NCI-H2171 treated with DMSO at 0.1 percent for 48 hours (cell line): ENCODE measurements at regions not wholly inside any gene's neighbourhood (a gene's known extent, or its start where the extent isn't known, plus 50 kb on each side); places are given as distances from the start of the nearest gene placed in this dataset.
A peak's percentile ranks its signal among the peaks of the same experiment; 100 is the strongest.

Source experiments
- DNase-seq: peaks from one replicate; lab custom pipeline; 2025; lab: John Stamatoyannopoulos, UW

DNA sequence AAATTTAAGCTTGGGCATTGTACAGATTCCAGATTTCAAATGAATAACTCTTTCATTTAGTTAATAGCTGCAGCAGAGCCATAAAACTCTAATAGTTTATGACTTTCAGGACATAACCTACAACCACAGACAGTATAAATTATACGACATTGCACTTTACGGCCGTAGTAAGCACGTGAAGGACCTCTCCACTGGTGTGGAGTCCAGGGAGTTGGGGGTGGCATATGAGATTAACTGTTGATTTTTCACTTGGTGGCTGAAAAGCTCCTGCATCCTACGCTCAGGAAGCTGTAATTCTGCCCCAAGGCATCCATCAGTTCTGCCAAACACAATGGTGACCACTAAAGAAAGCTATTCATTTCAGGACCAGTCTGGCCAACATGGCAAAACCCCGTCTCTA, 376.2 kb downstream of the SOX11 start:
- DNase-seq: no peak

DNA sequence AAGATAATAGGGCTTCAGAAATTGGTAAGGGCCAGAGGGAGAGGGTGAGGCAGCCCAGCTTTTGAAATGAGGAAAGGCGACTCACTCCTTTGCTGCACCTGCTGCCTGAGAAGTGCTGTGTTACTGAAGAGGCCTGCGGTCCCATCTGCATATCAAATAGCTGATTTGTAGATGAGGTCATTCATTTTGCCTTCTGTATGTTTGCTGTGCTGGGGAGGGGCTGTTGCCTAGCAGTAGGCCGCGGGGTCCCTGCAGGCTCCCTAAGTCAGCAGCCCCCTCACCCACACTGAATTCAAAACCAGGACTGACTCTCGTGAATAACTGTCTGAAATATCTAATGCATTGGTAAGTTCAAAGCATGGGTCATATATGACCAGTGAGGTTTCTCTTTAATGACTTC, 377.2 kb downstream of the SOX11 start:
- peak; percentile 88 for DNase-seq

DNA sequence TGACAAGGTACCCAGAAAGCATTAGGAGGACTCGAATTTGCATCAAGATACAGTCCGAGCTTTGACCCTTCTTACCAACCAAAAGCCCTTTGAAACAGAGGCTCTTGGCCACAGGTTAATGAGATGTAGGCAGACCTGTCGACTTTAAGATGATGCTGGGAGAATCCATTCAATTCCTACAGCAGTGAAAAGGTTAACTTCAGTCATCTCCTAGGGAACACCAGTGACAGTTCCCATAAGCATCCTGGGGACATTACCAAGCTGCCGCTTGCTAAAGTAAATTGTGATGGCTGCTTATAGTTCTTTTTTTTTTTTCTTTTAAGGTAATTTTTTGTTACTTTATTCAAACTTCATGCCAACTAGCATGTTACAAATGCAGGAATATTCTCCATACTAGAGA, 379.3 kb downstream of the SOX11 start:
- peak; percentile 30 for DNase-seq

DNA sequence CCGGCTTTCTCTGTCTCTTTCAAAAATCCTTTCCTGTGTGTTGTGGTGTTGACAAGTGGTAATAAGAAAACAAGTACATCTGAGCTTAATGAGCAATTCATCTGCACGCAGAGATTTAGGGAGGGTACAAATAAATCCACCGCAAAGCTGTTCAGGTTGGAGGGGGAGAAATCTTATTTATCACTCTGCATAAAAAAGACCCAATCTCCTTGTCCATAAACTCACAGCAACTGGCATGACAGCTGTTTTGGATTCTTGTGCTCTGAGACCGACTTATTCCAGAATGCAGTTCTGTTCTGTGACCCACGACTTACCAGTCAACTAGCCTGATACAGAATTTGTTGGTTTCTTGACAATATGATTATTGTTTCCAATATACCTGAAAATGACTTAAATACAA, 380.1 kb downstream of the SOX11 start:
- DNase-seq: peak; percentile 46

DNA sequence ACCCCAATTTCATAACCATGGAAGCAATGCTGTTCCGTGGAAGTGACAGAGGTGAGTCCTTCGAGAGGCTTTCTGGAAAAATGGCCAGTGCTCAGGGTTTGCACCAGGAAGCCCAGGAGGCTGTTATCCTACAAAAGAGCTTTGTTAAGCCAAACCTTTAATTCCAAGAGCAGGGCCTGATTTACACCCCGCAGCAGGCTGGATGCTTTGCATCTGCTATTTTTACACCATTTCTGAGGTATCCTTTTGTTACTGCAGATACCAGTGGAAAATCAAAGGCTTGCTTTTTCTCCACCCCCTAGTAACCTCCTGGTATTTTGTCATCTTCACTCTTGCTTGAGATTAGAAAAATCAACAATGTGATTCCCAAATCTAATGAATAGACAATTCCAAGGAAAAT, 380.6 kb downstream of the SOX11 start:
- DNase-seq: no peak

DNA sequence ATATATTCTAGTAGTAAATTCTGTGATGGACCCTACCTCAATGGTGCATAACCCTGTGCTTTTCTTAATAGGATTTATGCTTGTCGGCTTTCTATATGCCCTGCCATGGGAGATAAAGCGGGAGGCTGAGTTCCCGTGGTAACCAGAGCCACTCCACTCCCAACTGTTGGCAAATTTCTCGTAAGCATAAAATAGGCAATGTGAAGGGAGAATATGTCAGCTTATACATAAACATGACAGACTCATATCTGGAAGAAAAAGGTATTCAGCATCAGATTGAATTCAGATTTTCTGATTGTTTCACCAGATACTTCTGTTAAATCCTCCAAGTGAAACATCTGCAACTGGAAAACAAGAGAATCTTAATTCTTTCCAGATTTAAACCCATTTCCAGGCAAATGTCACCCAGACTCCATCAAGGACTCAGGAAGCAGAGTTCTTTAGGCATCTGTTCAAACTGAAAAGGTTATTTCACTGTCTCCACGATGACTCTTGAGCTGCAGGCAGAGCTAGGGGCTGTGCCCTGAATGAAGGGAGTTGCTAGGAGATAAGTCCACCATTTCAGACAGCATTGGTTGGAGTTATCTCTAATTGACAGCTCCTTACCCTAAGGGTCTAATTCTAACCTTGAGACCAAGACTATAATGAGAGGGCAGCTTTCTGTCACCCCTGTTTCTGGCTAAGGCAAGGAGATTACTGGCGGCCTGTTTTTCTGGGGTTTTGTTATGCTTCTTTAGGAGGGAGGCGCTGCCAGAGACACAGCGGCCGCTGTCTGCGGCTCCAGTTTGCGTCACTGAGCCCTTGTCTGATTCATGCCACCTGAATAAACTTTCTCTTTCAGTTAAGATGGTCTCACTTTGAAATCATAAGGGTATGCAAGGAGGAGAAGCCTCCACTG, 381.3 kb downstream of the SOX11 start:
- DNase-seq: peak; percentile 69

DNA sequence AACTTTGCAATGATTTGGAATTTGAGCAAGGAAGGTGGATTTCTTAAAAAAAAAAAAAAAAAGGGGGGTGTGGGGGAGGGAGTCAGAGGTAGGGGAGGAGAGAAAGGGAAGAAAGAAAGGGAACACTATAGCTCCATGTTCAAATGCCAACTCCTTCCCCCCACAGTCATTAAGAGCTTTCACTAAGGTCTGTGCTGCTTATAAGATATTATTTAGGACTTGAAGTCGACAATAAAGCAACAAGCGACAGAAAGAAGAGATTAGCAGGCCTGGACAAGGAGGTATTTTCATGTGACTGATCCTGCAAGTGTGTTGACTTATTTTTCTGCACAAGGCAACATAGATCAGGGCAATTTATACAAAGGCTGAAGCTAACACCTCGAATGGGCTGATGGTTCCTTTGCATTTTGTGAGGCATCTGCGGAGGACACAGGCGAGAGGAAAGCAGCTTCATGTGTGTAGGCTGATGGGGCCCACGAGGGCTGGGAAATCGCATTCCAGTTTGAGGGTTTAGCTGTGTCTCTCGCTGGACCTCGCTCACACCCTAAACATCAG, 382.0 kb downstream of the SOX11 start:
- no peak for DNase-seq

DNA sequence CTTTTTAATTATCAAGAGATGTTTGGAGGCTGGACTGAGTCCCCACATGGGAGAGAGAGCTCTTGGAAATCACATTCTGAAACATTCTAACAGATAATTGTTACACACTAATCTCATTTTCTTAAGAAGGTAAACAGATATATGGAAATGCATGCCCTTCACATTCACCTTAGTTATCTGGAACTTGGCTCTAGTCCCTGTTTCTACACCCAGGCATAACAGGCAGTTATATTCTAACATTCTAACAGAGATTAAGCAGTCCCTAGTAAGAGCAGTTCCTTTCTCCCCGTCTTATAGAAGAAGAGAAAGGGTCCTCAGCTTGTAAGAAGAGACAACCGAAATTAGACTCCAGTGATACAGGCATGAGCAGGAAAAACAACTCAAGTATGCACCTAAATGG, 385.4 kb downstream of the SOX11 start:
- peak; percentile 70 for DNase-seq

DNA sequence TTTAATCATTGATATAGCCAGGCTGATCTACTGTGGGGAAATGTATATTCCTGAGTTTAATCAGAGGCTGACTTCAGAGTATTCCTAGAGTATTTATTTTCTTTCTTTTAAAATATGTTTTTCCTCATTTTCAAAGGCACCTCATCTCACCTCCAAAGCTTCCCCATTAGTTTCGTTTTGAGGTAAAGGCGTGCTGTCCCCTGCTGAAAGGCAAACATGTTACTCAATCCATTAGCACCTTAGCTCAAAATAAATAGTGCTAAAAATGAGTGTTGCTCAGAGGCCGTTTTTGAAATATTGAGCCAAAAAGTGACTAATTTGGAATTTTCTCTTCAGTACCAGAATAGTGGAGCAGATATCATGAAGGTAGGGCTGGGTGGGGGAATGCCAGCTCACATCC, 386.2 kb downstream of the SOX11 start:
- DNase-seq: no peak

DNA sequence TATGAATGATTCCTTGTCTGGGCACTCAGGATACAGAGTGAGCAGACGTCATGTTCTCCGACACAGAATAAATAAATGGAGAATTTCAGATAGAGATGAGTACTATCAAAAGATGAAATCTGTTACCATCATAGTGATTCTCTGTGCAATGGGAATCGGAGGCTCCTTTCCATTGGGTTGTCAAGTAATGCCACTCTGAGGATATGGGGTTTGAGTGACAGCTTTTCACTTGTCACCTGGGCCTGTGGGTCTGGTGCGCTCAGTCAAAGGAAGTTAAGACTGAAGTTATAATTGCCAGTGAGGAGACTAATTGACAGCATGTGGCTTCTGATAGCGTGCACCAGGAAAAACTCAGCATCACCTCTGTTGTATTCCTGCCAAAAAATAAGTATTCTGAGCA, 387.2 kb downstream of the SOX11 start:
- DNase-seq: peak; percentile 78

DNA sequence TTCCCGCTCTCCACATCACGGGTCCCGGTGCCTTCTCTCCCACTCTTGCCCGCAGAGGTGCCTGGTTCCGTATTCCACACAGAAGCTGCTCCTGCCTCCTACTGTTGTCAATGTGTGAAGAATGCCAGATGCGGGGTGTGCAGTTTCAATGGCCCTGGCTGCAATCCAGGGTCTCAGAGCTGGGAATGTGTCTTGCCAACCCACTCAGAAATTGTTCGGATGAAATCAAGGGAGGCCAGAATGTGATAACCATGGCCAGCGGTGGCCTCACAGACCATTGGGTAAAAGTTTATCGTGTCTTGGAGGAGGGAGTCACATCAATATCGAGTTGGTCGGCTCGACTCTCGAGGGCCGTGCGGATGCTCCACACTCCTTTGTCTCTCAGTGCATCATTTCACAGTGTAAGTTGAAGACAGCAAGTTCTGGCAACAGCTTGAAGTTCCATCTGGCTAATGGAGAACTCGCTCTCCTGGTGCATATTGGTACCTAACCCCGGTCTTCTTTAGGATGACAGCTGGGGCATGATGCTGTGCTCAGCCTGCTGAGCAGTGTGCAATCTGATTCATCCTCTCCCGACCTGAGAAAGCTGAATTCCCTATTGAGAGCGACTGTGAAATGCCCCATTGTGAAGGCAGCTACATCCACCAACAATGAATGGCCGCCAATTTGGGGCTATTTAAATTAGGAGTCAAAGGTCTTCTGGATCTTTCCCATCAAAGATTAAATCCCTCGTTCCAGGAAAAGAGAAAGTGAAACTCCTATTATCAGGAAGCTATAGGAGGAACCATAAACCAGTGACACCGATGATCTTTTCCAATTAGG, 389.0 kb downstream of the SOX11 start:
- peak; percentile 99 for DNase-seq

DNA sequence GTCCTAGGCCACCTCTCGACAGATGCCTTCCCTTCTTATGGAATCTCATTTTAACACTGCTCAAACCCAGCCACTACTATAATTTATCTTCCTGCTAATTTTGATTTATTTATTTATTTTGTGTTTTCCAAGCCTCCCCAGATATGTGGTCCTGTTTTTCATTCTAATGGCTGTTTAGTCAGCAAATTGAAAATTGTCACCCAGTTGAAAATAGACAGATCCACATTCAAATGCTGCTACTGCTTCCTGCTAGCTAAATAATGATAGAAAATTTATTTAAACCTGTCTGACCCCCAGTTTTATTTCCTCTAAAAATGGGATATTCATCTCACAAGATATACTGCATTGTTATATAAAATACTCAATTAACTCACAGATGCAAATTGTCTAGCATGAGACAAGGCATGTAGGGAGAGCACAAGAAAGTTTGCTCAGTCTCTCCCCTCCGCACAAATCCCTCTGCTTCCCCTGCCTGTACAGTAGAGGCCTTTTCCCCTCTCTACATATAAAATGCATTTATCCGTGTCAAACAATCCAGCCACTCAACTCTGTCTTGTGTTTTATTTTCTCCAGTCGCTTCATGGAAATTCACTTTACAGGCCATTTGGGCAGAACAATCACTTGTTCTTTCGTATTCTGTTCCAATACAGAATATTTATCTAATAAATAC, 389.9 kb downstream of the SOX11 start:
- DNase-seq: peak; percentile 28

DNA sequence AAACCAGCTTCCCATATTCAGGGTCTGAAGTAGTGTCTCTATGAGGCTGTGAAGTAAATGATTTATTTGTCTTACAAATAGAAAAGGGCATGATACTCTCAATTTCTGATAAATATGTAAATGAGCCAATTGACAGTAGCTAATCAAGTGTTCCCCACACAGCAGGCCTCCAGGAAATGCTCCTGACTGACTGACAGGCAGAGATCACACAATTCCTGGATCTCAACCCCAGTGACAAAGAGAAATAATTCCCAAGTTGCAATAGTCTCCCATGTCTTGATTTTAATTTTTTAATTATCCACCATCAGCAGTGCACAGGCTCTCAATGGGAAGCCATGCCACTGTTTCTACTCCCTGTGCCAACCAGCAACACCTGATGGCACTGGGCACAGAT, 390.4 kb downstream of the SOX11 start:
- no peak for DNase-seq

DNA sequence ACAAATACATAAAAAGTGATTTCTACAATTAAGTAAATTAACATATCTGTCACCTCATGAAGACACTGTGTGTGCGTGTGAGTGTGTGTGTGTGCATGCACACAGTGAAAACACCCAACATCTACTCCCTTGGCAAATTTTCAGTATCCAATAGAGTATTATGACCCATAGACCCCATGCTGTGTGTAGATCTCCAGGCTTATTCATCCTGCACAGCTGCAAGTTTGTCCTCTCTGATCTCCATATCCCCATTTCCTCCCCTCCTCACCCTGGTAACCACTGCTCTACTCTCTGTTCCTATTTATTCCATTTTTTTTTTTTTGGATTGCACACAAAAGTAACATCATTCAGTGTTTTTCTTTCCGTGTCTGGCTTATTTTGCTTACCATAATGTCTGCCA, 391.0 kb downstream of the SOX11 start:
- no peak for DNase-seq

DNA sequence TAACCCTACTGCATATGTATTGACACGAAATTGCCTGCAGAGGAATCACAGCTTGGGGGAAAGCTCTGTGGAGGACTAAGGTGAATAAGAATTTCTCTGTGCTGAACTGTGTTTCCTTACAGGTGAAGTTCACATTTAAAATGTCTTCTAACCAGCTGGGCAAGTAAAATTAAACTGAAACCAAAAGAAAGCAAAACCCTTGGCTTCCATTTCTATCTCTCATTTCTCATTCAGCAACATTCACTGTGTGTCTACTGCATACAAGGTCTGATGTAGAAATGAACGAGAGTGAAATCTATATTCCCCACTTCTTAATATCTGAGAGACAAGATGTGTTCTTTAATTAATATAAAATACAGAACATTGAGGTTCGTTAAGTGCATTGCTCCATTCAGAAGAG, 397.3 kb downstream of the SOX11 start:
- DNase-seq: no peak

DNA sequence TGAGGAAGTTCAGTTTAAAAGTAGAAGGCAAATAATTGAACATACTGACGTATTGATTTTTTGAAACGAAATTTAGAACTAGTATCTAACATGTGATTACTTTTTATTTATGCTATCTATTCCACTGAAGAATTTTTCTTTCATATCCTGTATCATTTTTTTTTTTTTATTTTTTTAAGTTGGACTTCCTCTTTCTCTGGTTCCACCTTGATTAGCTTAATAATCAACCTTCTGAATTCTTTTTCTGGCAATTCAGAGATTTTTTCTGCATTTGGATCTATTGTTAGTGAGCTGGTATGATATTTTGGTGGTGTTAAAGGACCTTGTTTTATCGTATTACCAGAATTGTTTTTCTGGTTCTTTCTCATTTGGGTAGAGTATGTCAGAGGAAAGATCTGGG, 411.2 kb downstream of the SOX11 start:
- no peak for DNase-seq

DNA sequence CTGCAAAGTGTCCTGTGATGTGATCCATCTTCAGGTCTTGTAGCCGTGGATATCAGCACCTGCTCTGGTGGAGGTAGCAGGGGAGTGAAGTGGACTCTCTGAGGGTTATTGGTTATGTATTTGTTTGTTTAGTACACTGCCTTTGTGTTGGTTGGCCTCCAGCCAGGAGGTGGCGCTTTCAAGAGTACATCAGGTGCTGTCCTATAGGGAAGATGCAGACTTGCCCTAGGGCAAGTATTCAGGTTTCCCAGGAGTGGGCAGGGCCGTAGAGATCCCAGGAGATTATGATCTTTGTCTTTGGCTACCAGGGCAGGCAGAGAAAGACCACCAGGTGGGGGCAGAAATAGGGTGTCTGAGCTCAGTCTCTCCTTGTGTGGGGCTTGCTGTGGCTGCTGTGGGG, 411.8 kb downstream of the SOX11 start:
- no peak for DNase-seq

DNA sequence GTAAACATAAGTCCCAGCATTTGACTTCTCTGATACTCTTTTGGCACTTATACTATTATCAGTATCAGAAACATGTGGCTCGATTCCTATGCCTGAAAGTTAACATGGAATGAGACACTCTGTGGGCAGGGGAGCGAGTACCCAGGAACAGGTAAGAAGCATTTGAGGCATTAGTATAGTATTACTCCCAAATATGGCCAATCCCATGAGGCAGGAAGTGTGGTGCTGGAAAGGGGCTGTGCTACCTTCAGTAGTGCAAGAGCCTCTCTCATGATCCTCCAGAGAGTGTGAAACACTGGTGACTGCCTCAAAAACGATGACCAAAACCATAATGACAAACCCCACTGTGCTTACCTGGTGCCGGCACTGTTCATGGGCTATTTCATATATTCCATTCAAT, 415.1 kb downstream of the SOX11 start:
- no peak for DNase-seq

DNA sequence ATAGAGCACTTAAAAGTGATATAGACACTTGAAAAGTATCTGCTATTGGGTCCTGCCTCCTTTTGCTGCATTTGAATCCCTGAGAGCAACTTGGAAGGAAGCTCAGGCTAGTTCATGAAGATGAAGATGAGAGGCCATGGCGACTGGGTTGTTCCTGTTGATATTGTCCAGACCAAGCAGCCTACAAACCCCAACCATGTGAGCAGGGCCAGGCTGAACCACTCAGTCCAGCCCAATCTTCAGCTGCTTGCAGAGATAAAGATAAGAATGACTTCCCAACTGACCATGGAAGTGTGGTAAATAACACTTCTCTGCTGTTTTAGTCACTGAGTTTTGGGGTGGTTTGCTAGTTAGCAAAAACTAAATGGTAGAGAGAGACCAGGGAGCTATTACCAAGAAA, 417.6 kb downstream of the SOX11 start:
- DNase-seq: no peak

DNA sequence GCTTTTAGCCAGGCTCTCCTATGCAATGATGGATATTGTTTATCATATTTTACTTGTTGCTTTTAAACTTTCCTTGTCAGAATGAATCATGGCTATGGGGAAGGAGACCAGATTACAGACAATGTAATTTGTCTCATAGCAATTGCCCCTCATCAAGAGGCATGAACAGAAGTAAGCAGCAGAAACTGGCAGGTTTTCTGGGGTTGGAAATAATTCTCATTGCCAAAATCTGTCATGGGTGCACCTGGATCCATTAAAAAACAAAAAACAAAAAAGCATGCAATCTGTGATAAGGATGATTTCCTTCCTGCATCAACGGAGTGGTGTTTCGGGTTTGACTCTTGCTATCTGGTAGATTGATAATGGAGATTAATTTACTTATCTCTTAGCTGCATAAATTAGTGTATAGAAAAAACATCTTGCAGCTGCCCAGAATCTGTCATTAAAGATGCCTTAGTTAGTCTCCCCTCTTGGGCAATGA, 419.6 kb downstream of the SOX11 start:
- peak; percentile 23 for DNase-seq

DNA sequence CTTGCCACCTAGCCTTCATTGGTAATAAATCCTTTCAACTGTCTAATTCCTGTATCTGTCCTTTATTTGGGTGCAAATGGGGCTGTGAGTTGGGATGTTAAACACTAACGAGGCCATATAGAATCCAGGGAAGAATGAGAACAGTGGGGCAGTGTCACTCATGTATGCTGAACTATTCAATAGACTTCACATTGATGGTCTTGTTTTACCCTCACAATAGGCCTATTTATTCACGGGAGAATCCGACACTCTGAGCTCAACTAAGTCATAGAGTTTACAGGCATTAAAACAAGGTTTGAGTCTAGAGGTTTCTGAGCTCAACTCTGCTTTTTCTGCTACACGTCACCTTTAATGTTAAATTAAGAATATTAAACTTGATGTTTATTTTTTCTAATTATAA, 421.6 kb downstream of the SOX11 start:
- no peak for DNase-seq

DNA sequence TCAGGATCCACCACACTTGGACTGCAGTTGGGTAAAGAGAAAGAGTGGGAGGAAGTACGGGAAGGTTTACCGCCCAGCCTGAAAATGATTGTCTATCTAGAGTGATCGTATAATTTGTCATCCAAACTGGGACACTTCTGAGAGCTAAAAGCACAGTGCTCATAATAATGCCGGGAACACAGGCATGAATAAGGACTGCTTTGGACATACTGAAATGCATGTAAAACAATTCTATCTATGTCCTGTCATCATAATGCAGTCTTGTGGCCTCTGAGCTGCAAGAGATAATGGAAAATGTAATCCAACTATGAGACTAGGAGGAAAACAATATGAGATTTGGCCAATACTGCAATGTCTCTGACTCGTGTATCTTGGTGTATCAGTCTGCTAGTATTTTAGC, 435.5 kb downstream of the SOX11 start:
- no peak for DNase-seq
